Upper lobe of left lung (tissue), 4 donors: ENCODE measurements at regions not wholly inside any gene's neighbourhood (a gene's known extent, or its start where the extent isn't known, plus 50 kb on each side); places are given as distances from the start of the nearest gene placed in this dataset.

Experiments
- CTCF ChIP-seq, 6 experiments: fragments of 450-650 bp in 4 of 6; fragments of 200-600 bp in 2 of 6; sonication (generic) in 2 of 6; IDR thresholded peaks; one replicate each; pipeline ENCODE4 v1.5.1; 2016 to 2019; ENCODE audit warnings: antibody characterized with exemption in 6 of 6
- EP300 ChIP-seq, 4 donors: sonication (generic); formaldehyde crosslinking; IDR thresholded peaks; one replicate each; pipeline ENCODE4 v1.5.1; 2017; ENCODE audit warnings: antibody characterized with exemption in 4 of 4, control low read depth in 2 of 4
- POLR2A ChIP-seq, 4 donors: fragments of 450-650 bp; IDR thresholded peaks; one replicate each; pipeline ENCODE4 v1.5.1; 2016 to 2017; ENCODE audit warnings: antibody characterized with exemption in 4 of 4, mild to moderate bottlenecking in 2 of 4
- POLR2AphosphoS5 ChIP-seq, 2 donors: sonication (generic); formaldehyde crosslinking; IDR thresholded peaks; one replicate each; pipeline ENCODE4 v1.5.1; 2017; ENCODE audit warnings: antibody characterized with exemption in 2 of 2

- TF ChIP-seq POLR2A (IDR thresholded peaks at IDR 0.05) (no peak), CTCF (IDR thresholded peaks at IDR 0.05) (no peak), EP300 (IDR thresholded peaks at IDR 0.05) (no peak), POLR2AphosphoS5 (IDR thresholded peaks at IDR 0.05) (no peak)
Measured at GRCh38 chrX:140099221-140099620, 133.9 kb upstream of the CXorf66 start.
